DMS114 treated with DMSO at 0.1 percent for 48 hours (cell line): ENCODE measurements at regions not wholly inside any gene's neighbourhood (a gene's known extent, or its start where the extent isn't known, plus 50 kb on each side); places are given as distances from the start of the nearest gene placed in this dataset.
"Not testable (repeated sequence)": the region's sequence is repeated elsewhere in the genome, so short reads cannot be mapped to it uniquely, and the experiment has no call there.

ENCODE experiments used
- DNase-seq: peaks from one replicate; lab custom pipeline; 2025; ENCODE audit not compliant: unreplicated experiment; lab: John Stamatoyannopoulos, UW

DNA sequence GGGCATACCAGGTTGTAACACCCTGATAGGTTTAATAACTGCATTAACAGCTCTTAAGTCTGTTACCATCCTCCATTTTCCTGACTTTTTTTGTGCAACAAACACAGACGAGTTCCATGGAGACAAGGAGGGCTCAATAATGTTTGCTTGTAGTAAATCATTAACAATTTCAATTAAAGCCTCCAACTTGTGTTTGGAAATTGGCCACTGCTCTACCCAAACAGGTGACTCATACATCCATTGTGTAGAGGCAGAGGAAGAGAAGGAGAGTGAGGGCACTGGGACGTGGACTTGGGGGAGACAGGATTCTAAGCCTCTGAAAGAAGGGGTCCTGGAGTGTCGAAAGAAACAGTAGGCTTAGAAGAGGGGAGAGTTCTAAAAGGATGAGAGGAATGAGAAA, 213.6 kb upstream of the KCNN2 start:
- DNase-seq: no peak

GRCh38 chr5:114148728-114149127, 213.1 kb upstream of the KCNN2 start:
- DNase-seq: not testable (repeated sequence)

DNA sequence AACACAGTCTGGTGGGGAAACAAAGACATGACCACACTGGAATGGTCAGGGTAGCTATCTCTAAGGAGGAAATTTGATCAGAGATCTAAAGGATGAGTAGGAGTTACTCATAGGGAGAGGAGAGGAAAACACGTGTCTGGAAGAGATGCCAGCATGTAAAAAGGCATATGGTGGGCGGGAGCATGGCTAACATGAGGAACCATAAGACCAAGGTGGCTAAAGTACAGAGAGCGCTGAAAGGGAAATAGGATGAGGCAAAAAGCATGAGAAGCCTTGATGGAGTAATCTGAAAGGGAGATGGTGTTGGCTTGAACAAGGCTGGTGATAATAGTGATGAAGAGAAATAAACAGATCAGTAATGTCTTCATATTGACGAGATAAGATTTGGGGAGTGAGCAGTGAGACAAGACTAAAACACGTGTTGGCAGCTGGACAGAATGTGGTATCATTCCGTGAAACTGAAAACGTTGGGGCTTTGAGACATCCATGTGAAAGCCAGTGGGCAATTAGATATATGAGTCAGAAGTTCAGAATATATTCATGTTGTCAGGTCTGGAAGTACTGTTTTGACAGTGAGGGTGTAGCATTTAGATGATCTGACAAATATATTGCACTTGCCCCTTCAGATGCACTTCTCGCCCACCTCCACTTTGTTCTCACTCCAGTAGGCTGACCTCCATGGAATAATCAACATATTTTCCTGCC, 209.1 kb upstream of the KCNN2 start:
- DNase-seq: no peak

DNA sequence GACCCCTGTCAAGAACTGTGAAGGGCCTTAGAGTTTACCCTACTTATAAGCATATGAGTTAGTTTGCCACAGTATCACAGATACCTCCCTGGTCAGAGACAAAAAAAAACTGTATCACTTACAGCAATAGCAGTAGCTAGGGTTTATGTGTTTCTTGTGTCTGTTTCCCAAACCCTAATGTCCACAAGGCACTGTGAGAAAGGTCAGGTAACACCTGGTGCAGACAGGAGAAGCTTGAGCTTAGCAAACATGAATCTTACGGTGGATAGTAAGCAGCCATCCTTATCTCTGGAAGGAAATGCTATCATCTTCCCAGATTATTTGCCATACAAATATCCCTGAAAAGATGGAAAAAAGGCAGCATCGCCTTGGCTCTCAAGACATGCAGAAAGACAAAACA, 208.5 kb upstream of the KCNN2 start:
- no peak for DNase-seq

GRCh38 chr5:114153833-114154232, 208.0 kb upstream of the KCNN2 start:
- no peak for DNase-seq

- DNase-seq: no peak
These were observed 195.8 kb upstream of the KCNN2 start for GRCh38 chr5:114166081-114166480.

GRCh38 chr5:114174131-114174530, 187.7 kb upstream of the KCNN2 start:
- no peak for DNase-seq

DNA sequence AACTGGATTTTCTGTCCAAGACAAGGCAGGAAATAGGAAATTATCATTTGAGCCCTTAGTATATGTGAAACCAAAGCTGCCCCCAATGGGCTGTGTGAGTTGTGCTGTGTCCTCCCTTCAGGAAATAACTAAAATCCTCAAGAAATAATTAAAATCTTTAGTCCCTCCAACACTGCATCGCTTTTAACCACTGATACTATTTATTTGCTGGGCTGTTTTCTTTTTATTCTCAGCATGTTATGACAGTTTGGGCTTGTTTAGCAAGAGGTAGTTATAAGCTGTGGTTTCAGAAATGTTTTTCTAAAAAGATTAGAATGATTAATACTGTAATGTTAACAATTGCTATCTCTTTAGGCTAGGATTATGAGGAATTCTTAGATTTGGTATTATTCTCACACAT, 187.0 kb upstream of the KCNN2 start:
- DNase-seq: no peak

GRCh38 chr5:114176356-114176755, 185.5 kb upstream of the KCNN2 start:
- no peak for DNase-seq

- no peak for DNase-seq
These were observed 182.7 kb upstream of the KCNN2 start for GRCh38 chr5:114179134-114179533.

DNA sequence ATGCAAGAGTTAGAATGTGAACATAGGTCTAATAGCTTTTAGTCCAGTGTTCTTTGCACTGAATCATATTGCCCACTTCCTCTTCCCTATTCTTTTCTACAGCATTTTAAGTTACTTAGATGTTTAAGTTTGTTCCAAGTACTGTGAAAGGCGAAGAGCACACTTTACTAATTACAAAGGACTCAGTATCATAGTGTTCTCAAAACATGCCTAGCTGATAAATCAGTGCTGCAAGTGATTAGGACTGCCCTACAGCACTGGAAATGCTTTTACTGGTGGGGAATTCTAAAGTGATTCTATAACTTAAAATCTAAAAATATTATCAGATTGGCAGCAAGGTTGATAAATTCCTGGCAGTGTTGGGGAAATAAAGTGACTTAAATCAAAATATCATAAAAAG, 177.9 kb upstream of the KCNN2 start:
- DNase-seq: no peak

DNA sequence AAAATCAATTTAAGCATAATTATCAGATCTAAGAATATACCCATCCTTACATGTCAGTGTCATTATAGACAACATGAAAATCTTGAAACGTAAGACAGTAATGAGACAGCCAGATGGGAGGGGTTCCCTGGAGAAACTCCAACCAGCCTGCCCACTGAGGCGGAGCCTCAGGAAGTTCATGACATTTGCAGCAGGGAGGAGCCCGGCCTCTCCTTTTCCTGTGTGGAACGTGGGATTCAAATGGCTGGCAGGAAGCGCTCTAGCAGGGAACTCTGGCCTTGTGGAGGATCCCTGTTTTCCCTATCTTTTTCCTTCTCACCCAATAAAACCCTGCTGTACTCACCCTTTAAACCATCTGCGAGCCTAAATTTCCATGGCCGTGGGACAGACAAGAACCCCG, 176.6 kb upstream of the KCNN2 start:
- no peak for DNase-seq

DNA sequence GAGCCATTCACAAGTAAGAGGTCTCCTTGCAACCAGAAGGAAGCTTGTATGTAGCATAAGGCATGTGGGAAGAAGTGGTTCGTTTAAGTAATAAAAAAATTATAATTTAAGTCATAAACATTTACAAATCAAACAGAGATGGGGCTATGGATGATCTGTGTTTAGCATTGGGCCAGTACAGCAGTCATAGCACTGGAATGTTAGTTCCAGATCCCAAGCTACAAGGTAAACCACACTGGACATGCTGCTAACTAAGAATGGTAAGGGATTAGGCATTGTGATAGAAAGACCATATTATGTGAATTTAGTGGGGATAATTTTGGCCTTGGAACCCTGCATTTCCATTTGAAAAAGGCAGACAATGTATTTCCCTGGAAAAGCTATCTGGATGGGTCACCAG, 170.4 kb upstream of the KCNN2 start:
- DNase-seq: no peak

GRCh38 chr5:114192108-114192507, 169.8 kb upstream of the KCNN2 start:
- DNase-seq: no peak

DNA sequence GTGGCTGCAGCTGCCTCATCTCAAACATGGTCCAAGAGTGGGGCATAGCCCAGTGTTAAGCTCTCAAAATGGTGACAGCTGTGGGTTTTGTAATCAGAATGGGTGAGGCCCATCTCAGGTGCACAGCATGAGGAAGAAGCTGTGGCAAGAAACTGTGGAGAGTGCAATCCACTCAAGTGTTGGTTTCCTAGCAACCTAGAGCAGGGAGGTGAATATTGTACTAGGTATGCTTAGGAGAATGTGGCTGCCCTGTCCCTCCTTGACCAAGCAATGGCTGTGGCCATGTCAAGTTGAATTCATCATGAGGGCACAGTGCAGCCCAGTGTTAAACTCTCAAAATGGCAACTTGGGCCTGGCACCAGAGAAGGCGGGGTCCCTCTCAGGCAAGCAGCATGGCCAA, 160.5 kb upstream of the KCNN2 start:
- no peak for DNase-seq

DNA sequence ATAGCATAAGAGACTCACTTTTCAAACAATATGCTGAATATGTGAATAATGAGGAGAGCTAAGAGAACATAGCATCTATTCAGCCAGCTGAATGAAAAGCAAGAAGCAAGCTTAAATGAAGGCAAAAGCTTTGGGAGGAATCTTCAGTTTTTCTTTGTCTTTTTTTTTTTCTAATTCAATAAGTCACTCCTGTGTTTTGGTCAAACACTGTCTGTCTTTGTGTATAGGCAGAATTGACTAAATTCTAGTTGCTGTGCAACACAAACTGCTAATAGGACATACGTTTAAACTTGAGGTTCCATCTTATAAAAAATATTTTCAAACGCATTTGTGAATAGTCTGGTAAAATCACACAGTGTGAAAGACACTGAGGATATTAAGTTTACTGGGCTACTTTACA, 156.9 kb upstream of the KCNN2 start:
- DNase-seq: no peak

DNA sequence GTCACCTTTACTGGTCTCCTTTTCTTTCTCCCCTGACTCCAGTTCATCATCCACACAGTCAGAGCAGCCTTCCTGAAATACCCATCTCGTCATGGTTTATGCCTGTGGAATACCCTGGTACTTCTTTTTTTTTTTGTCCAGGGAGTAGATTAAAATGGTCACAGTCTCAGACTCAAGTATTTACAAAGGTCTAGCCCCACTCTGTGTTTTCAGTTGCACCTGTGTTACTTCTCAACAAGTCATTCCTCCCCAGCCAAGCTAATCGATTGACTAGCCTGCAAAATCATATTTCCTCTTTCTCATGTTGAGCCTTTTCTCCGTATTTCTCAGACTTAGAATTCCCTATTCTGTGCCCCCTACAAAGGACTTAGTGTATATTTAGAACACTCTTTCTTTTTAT, 155.2 kb upstream of the KCNN2 start:
- DNase-seq: no peak

DNA sequence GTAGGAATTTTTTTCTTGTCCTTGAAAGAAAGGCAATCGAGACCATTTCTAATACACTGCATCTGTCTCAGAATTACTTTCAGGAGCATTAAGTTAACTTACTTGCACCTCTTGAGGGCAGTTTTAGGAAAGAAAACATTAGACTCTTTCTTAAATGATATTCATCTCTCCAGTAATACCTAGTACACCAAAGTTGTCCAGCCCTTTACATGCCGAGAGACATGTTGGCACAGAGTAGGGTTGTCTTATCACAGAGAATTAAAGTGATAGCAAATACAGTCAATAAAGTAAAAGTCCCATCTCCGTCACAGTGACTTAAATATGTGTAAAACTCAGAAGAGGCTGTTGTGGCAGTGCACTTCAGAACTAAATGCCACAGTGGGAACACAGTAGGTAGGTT, 154.3 kb upstream of the KCNN2 start:
- no peak for DNase-seq

GRCh38 chr5:114208120-114208519, 153.8 kb upstream of the KCNN2 start:
- no peak for DNase-seq

- no peak for DNase-seq
These were observed 153.3 kb upstream of the KCNN2 start for GRCh38 chr5:114208588-114208987.

GRCh38 chr5:114210662-114211061, 151.2 kb upstream of the KCNN2 start:
- DNase-seq: no peak

GRCh38 chr5:114221807-114222206, 140.1 kb upstream of the KCNN2 start:
- no peak for DNase-seq

- no peak for DNase-seq
These were observed 138.0 kb upstream of the KCNN2 start for GRCh38 chr5:114223866-114224265.

GRCh38 chr5:114237766-114238165, 124.1 kb upstream of the KCNN2 start:
- DNase-seq: no peak
